Uterus (tissue), 2 donors: ENCODE measurements at regions not wholly inside any gene's neighbourhood (a gene's known extent, or its start where the extent isn't known, plus 50 kb on each side); places are given as distances from the start of the nearest gene placed in this dataset.

Experiments
- CTCF ChIP-seq, 4 experiments: fragments of 200-600 bp in 2 of 4; fragments of 450-650 bp in 2 of 4; sonication (generic) in 2 of 4; IDR thresholded peaks; one replicate each; pipeline ENCODE4 v1.5.1; 2016 to 2019; ENCODE audit warnings: antibody characterized with exemption in 4 of 4, mild to moderate bottlenecking in 2 of 4, moderate library complexity in 1 of 4
- POLR2A ChIP-seq, 2 donors: fragments of 450-650 bp; IDR thresholded peaks; one replicate each; pipeline ENCODE4 v1.6.1; 2016; ENCODE audit warnings: antibody characterized with exemption in 2 of 2, mild to moderate bottlenecking in 1 of 2, moderate library complexity in 1 of 2

GRCh38 chr2:12552092-12552491, 164.6 kb upstream of the TRIB2 start:
- TF ChIP-seq CTCF (IDR thresholded peaks at IDR 0.05) (no peak), POLR2A (IDR thresholded peaks at IDR 0.05) (no peak)
